DND-41 (cell line): ENCODE measurements at regions not wholly inside any gene's neighbourhood (a gene's known extent, or its start where the extent isn't known, plus 50 kb on each side); places are given as distances from the start of the nearest gene placed in this dataset.

ENCODE experiments used
- ATAC-seq: fragments of 200-7000 bp; cut with Tn5 transposase; 3 replicates; pipeline ENCODE4 v1.9.1; 2021; ENCODE audit warnings: low read depth; ENCODE audit not compliant: insufficient read depth
- DNase-seq: peaks from one replicate; pipeline ENCODE4 v3.0.0-alpha.2; 2020
- H2AFZ ChIP-seq: 2 replicates; pipeline ENCODE4 v1.6.0; 2012; ENCODE audit warnings: low read depth, low read length
- H3K27ac ChIP-seq: 2 replicates; pipeline ENCODE4 v1.5.1; 2012; ENCODE audit warnings: low read length, inconsistent platforms
- H3K27me3 ChIP-seq: fragments of 200-600 bp; sonication (generic); 2 replicates; pipeline ENCODE4 v1.6.0; 2012; ENCODE audit warnings: low read length, mild to moderate bottlenecking, inconsistent platforms; ENCODE audit not compliant: insufficient read depth, poor library complexity
- H3K36me3 ChIP-seq: 2 replicates; pipeline ENCODE4 v1.5.1; 2012; ENCODE audit warnings: low read length, inconsistent platforms; ENCODE audit not compliant: insufficient read depth
- H3K4me1 ChIP-seq: 2 replicates; pipeline ENCODE4 v1.5.1; 2012; ENCODE audit warnings: mild to moderate bottlenecking, low read length; ENCODE audit not compliant: insufficient read depth
- H3K4me2 ChIP-seq: 2 replicates; pipeline ENCODE4 v1.6.0; 2012; ENCODE audit warnings: mild to moderate bottlenecking, moderate library complexity, low read length, inconsistent platforms; ENCODE audit not compliant: insufficient read depth
- H3K4me3 ChIP-seq, 2 experiments: fragments of 200-600 bp in 1 of 2; shearing (Covaris generic) in 1 of 2; 2 replicates each; pipeline ENCODE4 v1.5.1; 2012 to 2016; ENCODE audit warnings: inconsistent platforms in 2 of 2, low read length in 2 of 2, mild to moderate bottlenecking in 2 of 2, low read depth in 1 of 2, moderate library complexity in 1 of 2
- H3K79me2 ChIP-seq: 2 replicates; pipeline ENCODE4 v1.6.0; 2012; ENCODE audit warnings: low read length, inconsistent platforms; ENCODE audit not compliant: insufficient read depth
- H3K9ac ChIP-seq: 2 replicates; pipeline ENCODE4 v1.6.0; 2012; ENCODE audit warnings: low read depth, mild to moderate bottlenecking, inconsistent platforms, low read length, moderate library complexity
- H3K9me3 ChIP-seq: 2 replicates; pipeline ENCODE4 v1.5.1; 2012; ENCODE audit warnings: low read length, moderate library complexity, mild to moderate bottlenecking, inconsistent platforms; ENCODE audit not compliant: insufficient read depth, severe bottlenecking
- H4K20me1 ChIP-seq: 2 replicates; pipeline ENCODE4 v1.6.0; 2012; ENCODE audit warnings: low read length; ENCODE audit not compliant: insufficient read depth
- EZH2 ChIP-seq: IDR thresholded peaks from 3 replicates; pipeline ENCODE4 v1.6.1; 2012; ENCODE audit warnings: borderline replicate concordance, low read depth, mild to moderate bottlenecking, moderate library complexity, low read length, inconsistent platforms; ENCODE audit not compliant: severe bottlenecking
- TF ChIP-seq, protein P1 (sequence below): IDR thresholded peaks from 2 replicates; pipeline ENCODE4 v1.5.1; 2012; ENCODE audit warnings: borderline replicate concordance, low read length, moderate library complexity, mild to moderate bottlenecking; ENCODE audit not compliant: poor library complexity, severe bottlenecking; ENCODE audit errors: extremely low read depth

DNA sequence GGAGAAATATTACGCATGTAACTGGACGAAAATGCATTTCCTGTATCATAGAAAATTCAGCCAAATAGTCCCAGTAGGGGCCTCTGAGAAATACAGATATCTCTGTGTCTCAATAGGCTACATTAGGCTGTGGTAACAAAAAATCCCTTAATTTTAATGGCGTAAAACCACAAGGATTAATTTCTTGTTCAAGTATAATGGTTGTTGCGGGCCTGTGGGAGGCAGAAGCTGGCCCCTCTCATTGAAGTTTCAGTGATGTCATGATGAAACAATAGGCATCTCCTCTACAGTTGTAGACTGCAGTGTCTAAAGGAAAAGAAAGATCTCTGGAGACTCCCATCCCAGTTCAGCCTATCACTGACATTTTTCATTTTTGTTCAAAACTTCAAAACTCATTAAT is 1625.6 kb upstream of the C9orf72 start:
- Histone ChIP-seq H3K27ac (no peak overlapping the region), H3K79me2 (no peaks in the 10 kb centered on the region), H3K9me3 (no peaks in the 10 kb centered on the region), H4K20me1 (no peaks in the 10 kb centered on the region), H3K36me3 (no peaks in the 10 kb centered on the region), H3K4me1 (no peaks in the 10 kb centered on the region), H3K4me2 (no peak overlapping the region), H3K9ac (no peak overlapping the region), H2AFZ (no peak overlapping the region), H3K27me3 (no peaks in the 10 kb centered on the region), H3K4me3 (no peak overlapping the region)
- ATAC-seq: no peak
- no peak for DNase-seq
- TF ChIP-seq, protein P1, sequence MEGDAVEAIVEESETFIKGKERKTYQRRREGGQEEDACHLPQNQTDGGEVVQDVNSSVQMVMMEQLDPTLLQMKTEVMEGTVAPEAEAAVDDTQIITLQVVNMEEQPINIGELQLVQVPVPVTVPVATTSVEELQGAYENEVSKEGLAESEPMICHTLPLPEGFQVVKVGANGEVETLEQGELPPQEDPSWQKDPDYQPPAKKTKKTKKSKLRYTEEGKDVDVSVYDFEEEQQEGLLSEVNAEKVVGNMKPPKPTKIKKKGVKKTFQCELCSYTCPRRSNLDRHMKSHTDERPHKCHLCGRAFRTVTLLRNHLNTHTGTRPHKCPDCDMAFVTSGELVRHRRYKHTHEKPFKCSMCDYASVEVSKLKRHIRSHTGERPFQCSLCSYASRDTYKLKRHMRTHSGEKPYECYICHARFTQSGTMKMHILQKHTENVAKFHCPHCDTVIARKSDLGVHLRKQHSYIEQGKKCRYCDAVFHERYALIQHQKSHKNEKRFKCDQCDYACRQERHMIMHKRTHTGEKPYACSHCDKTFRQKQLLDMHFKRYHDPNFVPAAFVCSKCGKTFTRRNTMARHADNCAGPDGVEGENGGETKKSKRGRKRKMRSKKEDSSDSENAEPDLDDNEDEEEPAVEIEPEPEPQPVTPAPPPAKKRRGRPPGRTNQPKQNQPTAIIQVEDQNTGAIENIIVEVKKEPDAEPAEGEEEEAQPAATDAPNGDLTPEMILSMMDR: no peak
- TF ChIP-seq EZH2: no peak

DNA sequence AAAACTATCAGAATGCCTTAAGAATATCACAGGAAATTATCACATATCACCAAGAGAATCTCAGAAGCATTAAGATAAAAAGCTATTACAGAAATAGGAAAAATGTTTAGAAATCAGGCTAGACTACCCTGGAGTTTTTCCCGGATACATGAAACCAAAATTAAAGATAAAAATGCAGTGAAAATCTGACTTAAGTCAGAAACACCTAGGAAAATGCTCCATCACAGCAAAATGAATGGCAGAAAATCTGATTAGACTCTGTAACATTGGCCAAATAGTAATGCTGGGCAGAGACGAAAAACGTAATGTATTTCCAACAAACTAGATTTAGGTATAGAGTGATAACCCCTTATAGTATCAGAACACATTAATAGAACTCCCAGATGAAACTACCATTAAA is 1626.7 kb upstream of the C9orf72 start:
- no peaks in the 10 kb centered on the region for H3K79me2 ChIP-seq
- H3K9me3 ChIP-seq: no peaks in the 10 kb centered on the region
- H3K36me3 ChIP-seq: no peaks in the 10 kb centered on the region
- H3K9ac ChIP-seq: no peak overlapping the region
- H3K27me3 ChIP-seq: no peaks in the 10 kb centered on the region
- DNase-seq (no peak), ATAC-seq (no peak)
- no peak overlapping the region for H3K4me3 ChIP-seq
- no peaks in the 10 kb centered on the region for H3K4me1 ChIP-seq
- H3K27ac ChIP-seq: no peak overlapping the region
- no peak overlapping the region for H3K4me2 ChIP-seq
- no peaks in the 10 kb centered on the region for H4K20me1 ChIP-seq
- H2AFZ ChIP-seq: no peak overlapping the region
- no peak for TF ChIP-seq EZH2
- TF ChIP-seq, protein P1: no peak

DNA sequence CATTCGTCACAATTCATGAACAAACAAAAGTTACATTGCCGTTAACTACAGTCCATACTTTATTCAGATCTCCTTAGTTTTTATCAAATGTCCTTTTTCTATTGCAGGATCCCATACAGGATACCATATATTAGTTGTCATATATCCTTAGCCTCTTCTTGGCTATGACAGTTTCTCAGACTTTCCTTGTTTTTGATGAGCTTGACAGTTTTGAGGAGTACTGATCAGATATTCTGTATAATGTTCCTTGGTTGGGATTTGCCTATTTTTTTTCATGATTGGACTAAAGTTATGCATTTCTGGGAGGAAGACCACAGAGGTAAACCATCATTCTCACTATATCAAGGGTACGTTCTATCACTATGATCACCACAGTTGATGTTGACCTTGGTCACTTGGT is 1627.4 kb upstream of the C9orf72 start:
- H3K4me1 ChIP-seq: no peaks in the 10 kb centered on the region
- no peak overlapping the region for H3K9ac ChIP-seq
- no peak overlapping the region for H3K4me3 ChIP-seq
- no peak for ATAC-seq
- H3K4me2 ChIP-seq: no peak overlapping the region
- no peaks in the 10 kb centered on the region for H3K9me3 ChIP-seq
- TF ChIP-seq, protein P1: no peak
- no peak for TF ChIP-seq EZH2
- H2AFZ ChIP-seq: no peak overlapping the region
- H4K20me1 ChIP-seq: no peaks in the 10 kb centered on the region
- H3K27ac ChIP-seq: no peak overlapping the region
- no peaks in the 10 kb centered on the region for H3K79me2 ChIP-seq
- no peaks in the 10 kb centered on the region for H3K36me3 ChIP-seq
- no peaks in the 10 kb centered on the region for H3K27me3 ChIP-seq
- no peak for DNase-seq
